SW 1271 (cell line): ENCODE measurements at regions not wholly inside any gene's neighbourhood (a gene's known extent, or its start where the extent isn't known, plus 50 kb on each side); places are given as distances from the start of the nearest gene placed in this dataset.

Source experiments
- DNase-seq, 2 experiments: peaks; one replicate each; lab custom pipeline; 2025; lab: John Stamatoyannopoulos, UW

DNA sequence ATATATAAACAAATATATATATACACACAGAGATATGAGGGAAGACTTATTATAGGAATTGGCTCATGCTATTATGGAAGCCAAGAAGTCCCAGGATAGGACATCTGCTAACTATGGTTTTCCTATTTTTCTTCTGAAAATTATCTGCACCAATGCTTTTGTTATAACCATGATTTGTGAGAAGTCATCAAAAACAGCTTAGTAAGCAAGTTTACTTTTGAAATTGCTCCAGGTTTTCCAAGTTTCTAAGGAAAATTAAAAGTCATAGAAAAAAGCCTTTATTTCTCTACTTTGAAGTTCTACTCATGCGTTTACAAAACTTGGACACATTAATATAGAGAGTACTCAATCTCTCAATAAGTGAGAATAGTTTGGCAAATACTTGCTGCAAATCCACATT lies 213.1 kb downstream of the TRAM1L1 start:
- no peak for DNase-seq

DNA sequence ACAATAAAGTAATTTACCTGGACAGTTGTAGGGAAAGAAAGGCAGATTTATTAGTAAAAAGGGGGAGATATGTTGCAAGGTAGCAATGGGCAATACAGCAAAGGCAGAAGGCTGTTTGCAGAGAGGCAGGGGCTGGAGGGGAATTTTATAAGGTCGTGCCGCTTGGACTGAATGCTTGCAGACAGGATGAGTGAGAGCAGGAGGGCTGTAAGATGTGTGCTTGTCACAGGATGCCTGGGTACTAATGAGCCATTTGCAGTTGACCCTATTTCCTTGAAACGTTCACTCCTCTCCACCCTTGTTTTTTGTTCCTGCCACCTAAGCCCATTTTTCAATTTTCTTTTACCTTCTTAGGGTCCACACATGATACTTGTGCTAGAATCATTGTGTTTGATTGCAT lies 214.7 kb downstream of the TRAM1L1 start:
- DNase-seq: no peak

DNA sequence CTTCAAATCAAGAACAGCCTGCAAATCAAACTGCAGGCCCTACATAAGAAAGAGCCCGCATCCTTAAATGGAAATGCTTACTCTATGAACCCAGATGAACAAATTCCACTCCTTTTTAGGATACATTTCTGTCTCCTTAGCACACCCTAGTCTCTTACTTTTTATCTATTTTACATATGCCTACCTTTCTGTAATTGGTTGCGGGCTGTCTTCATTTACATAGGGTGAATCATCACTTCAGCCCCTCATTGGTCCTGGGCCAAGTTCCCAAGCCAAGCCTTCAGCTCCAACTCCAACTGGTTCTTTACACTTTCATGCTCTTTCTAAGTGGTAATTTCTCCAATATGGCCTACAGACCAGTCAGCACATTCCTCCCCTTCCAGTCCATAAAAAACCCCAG lies 219.3 kb downstream of the TRAM1L1 start:
- no peak for DNase-seq

DNA sequence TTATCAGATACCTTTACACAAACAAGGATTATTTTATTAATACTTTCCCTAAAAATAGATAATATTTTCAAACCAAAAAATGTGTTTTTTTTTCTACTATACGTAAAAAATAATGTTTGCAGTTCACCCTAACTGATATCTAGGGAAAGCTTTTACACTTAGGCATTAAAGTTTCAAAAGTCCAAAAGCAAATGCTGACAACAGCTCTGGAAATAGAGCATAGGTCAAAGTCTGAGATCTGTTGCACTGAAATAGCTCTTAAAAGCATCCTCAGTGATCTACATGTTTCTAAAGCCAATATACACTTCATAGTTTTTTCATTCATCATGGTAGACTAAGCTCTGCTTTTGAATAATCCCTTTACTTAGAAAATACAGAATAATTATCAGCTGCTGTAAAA lies 222.8 kb downstream of the TRAM1L1 start:
- no peak for DNase-seq

DNA sequence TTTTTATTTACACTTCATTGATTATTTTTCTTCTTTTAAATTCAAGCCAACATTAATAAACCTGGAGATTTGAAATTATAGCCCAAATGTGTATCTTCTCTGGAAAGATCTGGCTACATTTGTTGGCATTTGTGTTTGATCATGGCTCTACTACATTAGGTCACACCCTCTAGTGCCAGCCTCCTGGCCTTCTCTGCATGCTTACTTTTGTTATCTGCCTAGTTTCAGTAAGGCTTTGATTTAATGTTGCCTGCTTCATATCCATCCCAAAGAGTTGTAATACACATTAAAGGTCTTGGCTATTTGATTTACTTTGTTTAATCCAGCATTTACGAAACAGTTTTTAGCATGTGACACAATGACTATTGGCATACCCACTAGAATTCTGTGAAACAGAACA lies 224.5 kb downstream of the TRAM1L1 start:
- no peak for DNase-seq

DNA sequence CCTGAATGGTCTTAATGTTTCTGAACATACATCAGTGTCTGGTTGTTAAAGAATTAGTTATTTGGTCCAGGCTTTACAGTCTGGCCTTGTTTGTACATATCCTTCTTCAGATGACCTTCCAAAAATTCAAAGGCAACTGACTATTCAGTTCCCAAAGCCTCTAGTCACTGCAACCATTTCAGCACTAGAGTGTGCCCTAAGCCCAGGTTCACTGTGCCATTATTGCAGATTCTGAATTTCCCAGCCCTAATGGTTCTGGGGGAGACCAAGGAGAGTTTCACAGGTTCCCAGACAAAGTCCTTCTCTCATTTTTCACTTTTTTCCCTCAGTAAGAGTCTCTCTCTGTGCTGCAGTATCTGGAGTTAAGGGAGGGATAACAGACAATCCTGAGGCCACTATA lies 235.8 kb downstream of the TRAM1L1 start:
- no peak for DNase-seq

DNA sequence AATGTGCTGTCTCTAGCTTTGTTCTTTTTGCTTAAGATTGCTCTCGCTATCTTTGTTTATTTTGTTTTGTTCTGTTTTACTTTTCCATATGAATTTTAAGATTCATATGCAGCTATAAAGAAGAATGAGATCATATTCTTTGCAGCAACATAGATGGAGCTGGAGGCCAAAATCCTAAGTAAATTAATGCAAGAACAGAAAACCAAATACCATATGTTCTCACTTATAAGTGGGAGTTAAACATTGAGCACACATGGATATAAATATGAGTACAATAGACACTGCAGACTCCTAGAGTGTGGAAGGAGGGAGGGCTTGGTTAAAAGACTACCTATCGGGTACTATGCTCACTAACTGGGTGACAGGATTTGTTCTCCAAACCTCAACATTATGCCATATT lies 237.8 kb downstream of the TRAM1L1 start:
- DNase-seq: no peak

DNA sequence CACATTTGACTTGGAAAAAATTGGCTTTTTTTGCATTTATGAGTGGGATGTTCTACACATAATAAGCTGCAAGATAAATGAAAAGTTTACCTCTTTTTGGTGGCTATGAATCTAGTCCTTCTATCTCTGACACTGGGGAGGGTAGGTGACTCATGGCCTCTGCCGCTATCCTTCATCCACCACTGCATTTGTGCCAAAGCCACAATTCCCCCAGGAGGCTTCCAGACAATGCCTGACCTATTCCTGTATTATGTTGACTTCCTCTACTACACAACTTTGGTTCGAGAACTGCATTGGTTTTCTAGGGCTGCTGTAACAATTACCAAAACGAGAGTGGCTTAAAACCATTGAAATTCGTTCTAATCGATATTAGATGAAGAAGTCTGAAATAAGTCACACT lies 245.6 kb downstream of the TRAM1L1 start:
- no peak for DNase-seq

DNA sequence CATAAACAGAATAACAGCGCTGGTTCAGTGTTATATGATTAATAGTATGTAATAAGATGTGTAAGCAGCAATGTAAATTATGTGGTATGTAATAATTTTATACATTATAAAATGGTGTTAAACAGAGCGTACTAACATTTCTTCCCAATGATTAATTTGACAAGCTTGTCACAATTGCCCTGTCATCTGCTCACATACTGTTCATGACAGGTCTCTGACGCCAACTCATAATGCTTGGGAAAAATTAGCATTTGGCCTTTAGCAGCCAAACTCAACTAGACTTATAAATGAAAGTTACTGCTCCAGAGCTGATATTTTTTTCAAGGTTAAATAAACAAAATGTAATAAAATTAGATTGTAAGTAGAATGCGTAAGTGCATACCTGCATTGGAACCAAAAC lies 246.8 kb downstream of the TRAM1L1 start:
- no peak for DNase-seq

DNA sequence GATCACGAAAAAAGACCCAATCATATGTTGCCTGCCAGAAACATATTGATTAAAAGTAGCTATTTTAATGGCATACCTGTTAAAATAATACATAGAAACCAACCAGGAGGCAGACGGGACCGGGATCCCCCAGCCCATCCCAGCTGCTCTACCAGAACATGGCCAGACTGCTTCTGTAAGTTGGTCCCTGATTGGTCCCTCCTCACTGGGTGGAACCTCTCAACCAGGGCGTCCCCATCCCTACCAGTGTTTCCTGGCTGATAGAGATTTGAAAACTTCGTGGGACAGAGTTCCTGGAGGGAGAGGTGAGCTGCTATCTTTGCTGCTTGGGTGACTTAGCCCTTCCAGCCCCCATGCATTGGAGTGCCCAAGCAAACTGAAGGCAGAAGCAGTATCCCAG lies 256.2 kb downstream of the TRAM1L1 start:
- no peak for DNase-seq

DNA sequence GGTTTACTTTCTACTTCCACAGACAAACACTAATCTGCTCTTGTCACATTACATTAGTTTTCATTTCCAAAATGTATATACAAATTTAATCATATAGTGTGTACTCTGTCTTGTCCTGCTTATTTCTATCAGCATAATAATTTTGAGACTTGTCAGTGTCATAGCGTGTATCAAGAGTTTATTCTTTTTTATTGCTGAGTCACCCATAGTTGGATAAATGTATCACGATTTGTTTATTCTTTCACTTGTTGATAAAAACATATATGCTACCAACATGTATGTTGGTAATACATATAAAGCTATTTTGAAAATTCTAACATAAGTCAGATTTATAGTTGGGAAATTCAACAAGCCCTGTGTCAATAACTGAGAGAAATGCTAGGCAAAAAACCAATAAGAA lies 261.2 kb downstream of the TRAM1L1 start:
- DNase-seq: no peak

DNA sequence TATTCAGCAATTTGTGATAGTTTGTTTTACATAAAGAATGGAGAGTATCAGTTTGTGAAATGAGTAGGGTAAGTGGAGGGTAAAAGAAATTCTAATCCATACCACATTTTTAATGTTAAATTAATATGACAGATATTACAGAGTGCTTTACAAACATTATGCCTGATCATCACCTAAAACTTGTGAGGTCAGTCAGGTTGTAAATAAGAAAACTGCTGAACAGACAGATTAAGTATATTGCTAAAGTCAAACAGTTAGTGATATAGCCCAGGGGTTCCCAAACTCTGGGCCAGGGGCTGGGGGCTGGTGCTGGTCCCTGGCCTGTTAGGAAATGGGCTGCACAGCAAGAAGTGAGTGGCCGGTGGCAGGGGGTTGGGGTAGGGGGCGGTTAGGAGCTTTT lies 273.6 kb downstream of the TRAM1L1 start:
- DNase-seq: no peak

DNA sequence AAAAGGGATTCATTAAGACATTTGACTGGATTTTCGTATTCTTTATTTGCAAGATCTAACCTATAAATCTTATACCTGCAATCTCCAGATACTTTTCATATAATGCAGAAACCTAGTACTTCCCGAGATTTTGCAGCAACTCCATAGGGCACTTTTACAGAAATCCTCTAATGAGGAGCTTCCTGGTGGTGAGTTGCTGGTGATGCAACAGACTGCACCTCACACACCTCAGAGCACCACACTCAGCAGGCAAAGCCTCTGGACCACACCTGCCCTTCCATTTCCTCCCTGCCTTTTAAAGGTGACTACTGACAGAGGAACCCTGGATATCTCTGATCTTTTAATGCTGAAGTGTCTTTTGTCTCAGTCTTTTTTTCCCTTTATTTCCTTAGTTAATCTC lies 289.4 kb downstream of the TRAM1L1 start:
- DNase-seq: no peak

DNA sequence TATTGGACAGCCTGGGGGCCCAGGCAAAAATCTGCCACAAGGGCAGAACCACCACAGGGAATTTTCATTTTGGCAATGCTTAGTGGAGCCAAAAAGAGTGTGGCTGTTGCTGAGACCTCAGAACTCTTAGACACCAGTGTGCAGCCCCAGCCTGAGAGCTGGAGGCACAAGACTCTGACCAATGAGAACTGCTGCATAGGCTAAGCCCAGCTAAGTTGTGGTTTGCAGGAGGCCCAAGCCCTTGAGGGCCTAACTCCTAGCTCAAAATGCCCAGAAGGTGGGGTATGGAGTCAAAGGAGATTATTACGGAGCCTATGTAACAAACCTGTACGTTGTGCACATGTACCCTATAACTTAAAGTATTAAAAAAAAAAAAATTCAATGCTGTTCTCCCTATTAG lies 296.7 kb downstream of the TRAM1L1 start:
- no peak for DNase-seq

DNA sequence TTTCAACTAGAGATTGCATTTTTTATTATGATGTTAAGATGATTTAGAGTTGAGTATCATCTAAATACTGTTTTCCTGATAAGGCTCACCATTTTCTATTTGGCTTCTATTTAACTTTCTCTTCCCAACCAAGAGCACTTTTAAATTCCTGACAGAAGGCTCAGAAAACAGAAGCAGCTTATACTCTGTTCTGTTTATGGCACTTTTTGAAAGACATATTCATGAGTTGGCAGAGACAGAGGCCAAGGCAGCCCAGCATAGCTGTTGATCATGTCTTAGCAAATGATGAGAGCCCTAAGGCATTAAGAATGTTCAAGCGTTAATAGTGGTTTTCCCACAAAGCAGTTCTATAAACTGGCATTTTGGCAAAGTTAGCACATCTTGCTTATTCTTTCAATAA lies 330.3 kb downstream of the TRAM1L1 start:
- no peak for DNase-seq

DNA sequence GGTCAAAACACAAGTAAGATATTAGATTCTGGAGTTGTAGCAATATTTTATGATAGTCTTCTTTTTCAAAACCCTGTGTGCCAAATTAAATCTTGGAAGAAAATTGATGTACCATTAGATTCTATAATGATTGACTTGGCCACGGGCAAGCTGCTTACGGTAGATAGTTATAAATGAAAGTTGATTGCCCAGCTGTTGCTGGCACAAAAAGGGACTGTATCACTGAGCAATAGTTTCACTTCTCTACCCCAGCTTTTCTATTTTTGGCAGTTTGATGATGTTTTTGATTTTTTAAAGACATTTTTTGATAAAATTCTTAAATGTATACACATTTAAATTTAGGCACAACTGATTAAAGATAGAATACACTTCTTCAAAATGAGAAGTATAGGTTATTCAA lies 333.3 kb downstream of the TRAM1L1 start:
- no peak for DNase-seq

DNA sequence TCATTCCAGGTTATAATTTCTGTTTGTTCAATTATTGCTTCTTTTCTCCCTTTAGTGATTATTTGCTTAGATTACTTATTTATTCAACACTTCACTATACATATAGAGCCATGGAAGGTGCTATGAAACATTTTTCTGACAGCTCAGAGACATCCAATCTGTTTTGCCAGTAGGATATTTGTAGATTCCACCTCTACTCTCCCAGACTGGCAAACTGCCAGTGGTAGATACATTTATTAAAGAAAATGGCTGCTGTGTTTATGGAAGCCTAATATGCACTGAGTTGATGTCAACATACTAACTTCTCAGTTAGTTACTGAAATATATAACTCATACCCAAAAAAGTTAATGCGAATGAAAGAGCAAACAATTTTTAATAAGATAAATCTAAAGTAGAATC lies 348.6 kb downstream of the TRAM1L1 start:
- no peak for DNase-seq

DNA sequence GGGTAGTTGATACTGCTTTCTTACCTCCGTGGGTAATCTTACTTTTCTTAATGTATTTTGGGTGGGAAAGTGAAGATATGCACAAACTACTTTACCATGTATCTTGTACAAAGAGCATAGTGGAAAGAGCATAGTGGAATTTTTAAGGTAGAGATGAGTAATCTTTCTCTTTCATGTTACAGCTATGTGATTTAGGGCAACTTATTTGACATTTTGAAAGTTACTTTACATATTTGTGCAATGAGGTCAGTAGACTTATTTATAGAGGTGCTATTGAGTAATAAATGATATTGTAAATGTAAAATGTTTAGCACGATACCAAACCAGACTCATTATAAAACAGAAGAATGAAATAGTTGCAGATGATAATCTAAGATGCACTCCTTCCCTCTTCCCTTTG lies 351.2 kb downstream of the TRAM1L1 start:
- no peak for DNase-seq

DNA sequence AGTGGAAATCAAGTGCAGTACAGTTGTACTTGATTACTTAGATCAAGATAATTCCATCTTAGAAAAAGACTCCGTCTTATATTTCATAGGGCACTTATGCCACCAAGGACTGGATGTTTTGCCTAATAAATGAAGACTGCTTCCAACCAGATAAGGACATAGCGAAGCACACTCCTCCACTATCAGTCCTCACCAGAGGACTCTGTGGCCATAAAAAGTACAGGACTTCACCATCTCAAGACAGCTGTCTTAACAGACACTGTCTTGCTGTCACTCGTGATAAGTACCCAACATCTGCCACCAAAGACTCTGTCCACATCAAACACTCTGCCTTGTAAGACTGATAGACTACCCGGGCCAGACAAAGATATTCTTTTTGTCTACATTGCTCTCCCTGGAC lies 352.0 kb downstream of the TRAM1L1 start:
- no peak for DNase-seq

DNA sequence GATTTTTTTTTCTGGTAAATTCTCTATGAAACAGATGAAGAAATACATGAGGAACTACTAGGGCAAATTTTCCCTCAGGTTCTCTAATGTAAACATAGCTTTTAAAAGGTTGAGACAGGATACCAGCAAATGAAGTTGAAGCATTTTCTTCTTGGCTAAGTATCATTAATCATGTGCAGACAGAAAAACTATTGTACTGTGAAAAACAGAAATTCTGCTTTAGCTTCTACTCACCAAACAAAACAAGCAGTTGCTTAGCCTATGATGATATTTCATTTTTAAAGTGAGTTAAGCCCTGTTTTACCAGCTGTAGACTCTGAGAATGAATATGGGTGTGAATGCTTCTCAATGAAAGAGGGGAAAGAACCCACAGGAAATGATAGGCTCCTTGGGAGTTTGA lies 358.9 kb downstream of the TRAM1L1 start:
- no peak for DNase-seq

DNA sequence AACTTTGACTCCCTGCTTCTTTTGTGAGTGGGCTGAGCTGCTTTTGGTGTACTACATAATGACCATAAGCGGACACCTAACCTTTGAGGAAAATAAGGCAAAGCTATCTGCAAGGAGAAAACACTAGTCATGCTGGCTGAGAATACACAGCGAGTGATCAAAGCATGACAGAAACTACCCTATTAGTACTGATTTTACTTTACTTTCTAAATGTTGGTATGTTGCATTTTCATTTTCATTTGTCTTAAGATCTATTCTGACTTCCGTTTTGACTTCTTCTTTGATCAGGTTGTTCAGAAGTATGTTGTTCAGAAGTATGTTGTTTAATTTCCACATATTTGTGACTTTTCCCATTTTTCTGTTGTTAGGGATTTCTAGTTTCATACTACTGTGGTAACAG lies 361.1 kb downstream of the TRAM1L1 start:
- DNase-seq: no peak

DNA sequence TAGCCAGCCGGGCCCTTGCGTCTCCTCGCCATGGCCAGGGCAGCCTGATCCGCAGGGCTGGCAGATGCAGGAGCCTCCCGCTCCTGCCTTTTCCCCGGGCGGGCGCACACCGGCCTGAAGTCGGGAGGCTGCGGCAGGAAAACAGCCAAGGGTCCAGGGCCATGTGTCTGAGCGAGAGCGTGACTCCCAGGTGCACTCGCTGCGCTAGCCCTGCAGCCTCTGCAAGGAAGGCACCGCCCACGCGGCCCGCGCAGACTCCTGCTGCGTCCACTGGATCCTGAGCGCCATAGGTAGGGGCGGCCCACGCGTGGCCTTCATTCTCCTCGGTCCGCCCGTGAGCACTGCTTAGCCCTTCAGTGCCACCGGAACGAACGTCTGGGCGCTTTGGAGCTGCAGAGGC lies 379.9 kb downstream of the TRAM1L1 start:
- DNase-seq: no peak

DNA sequence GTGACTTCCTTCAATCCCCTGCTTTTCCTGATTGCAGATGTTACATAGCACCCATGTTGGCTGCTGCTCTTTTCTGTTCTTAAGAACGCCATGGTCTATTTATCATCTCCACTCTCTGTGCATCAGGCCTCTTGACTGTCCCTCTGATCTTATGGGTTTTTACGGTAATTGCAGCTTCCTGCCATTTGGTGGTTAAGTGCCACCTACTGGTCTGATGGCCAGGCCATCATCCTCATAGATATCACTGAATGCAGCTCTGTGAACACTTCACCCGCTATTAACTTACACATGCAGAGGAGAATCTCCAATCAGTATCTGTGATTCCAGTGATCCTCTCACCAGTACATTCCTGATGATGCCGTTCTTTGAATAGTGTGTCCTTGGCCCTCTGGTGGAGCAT lies 382.4 kb downstream of the TRAM1L1 start:
- no peak for DNase-seq

DNA sequence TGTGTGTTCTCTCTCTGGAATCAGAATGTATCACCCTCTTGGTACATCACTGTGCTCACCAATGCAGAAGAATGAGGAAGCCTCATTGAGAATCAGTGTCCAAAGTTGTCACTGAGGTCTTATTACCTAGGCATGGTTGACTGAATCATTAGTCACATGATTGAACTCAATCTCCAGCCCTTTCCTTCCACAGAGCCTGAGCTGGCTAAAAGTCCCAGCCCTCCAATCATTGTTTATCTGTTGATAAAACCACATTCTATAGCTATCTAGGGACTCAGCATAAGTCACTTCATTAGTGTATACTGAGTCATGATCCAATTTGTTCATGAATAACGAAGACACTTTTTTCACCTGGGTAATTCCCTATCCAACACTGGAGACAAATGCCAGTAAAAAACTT lies 396.8 kb downstream of the TRAM1L1 start:
- DNase-seq: no peak

DNA sequence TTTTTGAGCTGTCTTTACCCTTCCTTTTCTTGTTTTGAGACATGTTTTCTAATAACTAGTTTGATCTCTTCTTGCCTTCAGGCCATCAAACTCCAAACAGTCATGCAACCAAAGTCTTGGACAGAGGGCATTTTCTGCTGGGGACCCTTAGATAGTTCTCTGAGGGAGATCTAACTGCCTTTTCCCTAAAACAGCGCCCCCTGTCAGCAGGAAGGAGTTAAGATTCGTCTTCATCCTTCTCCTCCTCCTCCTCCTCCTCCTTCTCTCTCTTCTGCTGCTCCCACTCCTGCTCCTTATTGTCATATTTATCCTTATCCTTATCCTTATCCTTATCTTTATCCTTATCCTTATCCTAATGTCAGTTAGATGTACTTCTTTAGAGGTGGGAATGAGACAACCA lies 417.2 kb downstream of the TRAM1L1 start:
- no peak for DNase-seq
